ENCODE measurements at regions not wholly inside any gene's neighbourhood (a gene's known extent, or its start where the extent isn't known, plus 50 kb on each side); places are given as distances from the start of the nearest gene placed in this dataset.

GRCh38 chr1:41983451-41983850, 64.7 kb upstream of the HIVEP3 start:
- Histone ChIP-seq H3K4me1 (no peaks in the 10 kb centered on the region), H3K27me3 (no peaks in the 10 kb centered on the region), H4K20me1 (ENCODE audit: low read depth) (no peaks in the 10 kb centered on the region), H3K79me2 (ENCODE audit: low read depth) (no peaks in the 10 kb centered on the region), H3K9me3 (ENCODE audit: low read depth) (no peaks in the 10 kb centered on the region), H2AFZ (replicated peaks) (no peak overlapping the region), H3K4me2 (no peak overlapping the region), H3F3A (ENCODE audit: low read depth) (no peaks in the 10 kb centered on the region), H3K27ac (no peak overlapping the region), H3K4me3 (no peak overlapping the region), H3K36me3 (no peaks in the 10 kb centered on the region), H3K9ac (no peak overlapping the region)
- no peak for TF ChIP-seq EZH2phosphoT487 (IDR thresholded peaks at IDR 0.05)
- TF ChIP-seq CTCF (IDR thresholded peaks at IDR 0.05), result no peak
- TF ChIP-seq EZH2 (IDR thresholded peaks at IDR 0.05), result no peak
- H3K4me1 Mint-ChIP-seq, result peaks cover 9% of the 10 kb centered on the region
- H3K27ac Mint-ChIP-seq, result no peak overlapping the region
- no peaks in the 10 kb centered on the region for H3K36me3 Mint-ChIP-seq
- H3K4me3 Mint-ChIP-seq, result no peak overlapping the region
- no peak for DNase-seq (ENCODE audit: low spot score)
- no peaks in the 10 kb centered on the region for H3K27me3 Mint-ChIP-seq (ENCODE audit: insufficient read depth, low read depth)
- no peaks in the 10 kb centered on the region for H3K9me3 Mint-ChIP-seq

GRCh38 chr1:41981796-41982195, 63.1 kb upstream of the HIVEP3 start:
- Histone ChIP-seq H3K4me3 (no peak overlapping the region), H3K79me2 (ENCODE audit: low read depth) (no peaks in the 10 kb centered on the region), H3K9me3 (ENCODE audit: low read depth) (no peaks in the 10 kb centered on the region), H3K27ac (no peak overlapping the region), H3K36me3 (no peaks in the 10 kb centered on the region), H2AFZ (replicated peaks) (no peak overlapping the region), H3K4me2 (no peak overlapping the region), H3K4me1 (no peaks in the 10 kb centered on the region), H3F3A (ENCODE audit: low read depth) (no peaks in the 10 kb centered on the region), H3K27me3 (no peaks in the 10 kb centered on the region), H4K20me1 (ENCODE audit: low read depth) (no peaks in the 10 kb centered on the region), H3K9ac (no peak overlapping the region)
- Mint-ChIP-seq H3K27ac (no peak overlapping the region), H3K4me3 (no peak overlapping the region), H3K36me3 (no peaks in the 10 kb centered on the region), H3K4me1 (peaks cover 9% of the 10 kb centered on the region), H3K27me3 (ENCODE audit: insufficient read depth, low read depth) (no peaks in the 10 kb centered on the region), H3K9me3 (no peaks in the 10 kb centered on the region)
- no peak for DNase-seq (ENCODE audit: low spot score)
- no peak for TF ChIP-seq CTCF (IDR thresholded peaks at IDR 0.05)
- TF ChIP-seq EZH2phosphoT487 (IDR thresholded peaks at IDR 0.05), result no peak
- no peak for TF ChIP-seq EZH2 (IDR thresholded peaks at IDR 0.05)

GRCh38 chr1:41980827-41981653, 62.3 kb upstream of the HIVEP3 start:
- Histone ChIP-seq H3K79me2 (ENCODE audit: low read depth) (no peaks in the 10 kb centered on the region), H3K27ac (no peak overlapping the region), H3K27me3 (no peaks in the 10 kb centered on the region), H3K4me2 (no peak overlapping the region), H3F3A (ENCODE audit: low read depth) (no peaks in the 10 kb centered on the region), H3K4me3 (no peak overlapping the region), H4K20me1 (ENCODE audit: low read depth) (no peaks in the 10 kb centered on the region), H3K9me3 (ENCODE audit: low read depth) (no peaks in the 10 kb centered on the region), H3K4me1 (no peaks in the 10 kb centered on the region), H2AFZ (replicated peaks) (peak overlapping the region; percentile 26), H3K9ac (no peak overlapping the region), H3K36me3 (no peaks in the 10 kb centered on the region)
- no peak overlapping the region for H3K4me3 Mint-ChIP-seq
- no peak overlapping the region for H3K27ac Mint-ChIP-seq
- H3K9me3 Mint-ChIP-seq, result no peaks in the 10 kb centered on the region
- no peak for DNase-seq (ENCODE audit: low spot score)
- TF ChIP-seq EZH2 (IDR thresholded peaks at IDR 0.05) (no peak), CTCF (IDR thresholded peaks at IDR 0.05) (no peak), EZH2phosphoT487 (IDR thresholded peaks at IDR 0.05) (no peak)
- peaks cover 9% of the 10 kb centered on the region for H3K4me1 Mint-ChIP-seq
- no peaks in the 10 kb centered on the region for H3K36me3 Mint-ChIP-seq
- peaks cover 2% of the 10 kb centered on the region for H3K27me3 Mint-ChIP-seq (ENCODE audit: insufficient read depth, low read depth)

All from neural progenitor cell (in vitro differentiated cells).